HG03135 (cell line): ENCODE measurements at regions not wholly inside any gene's neighbourhood (a gene's known extent, or its start where the extent isn't known, plus 50 kb on each side); places are given as distances from the start of the nearest gene placed in this dataset.
A peak's percentile ranks its signal among the peaks of the same experiment; 100 is the strongest.

Experiments
- ATAC-seq: cut with Tn5 transposase; IDR thresholded peaks from one replicate; pipeline ENCODE4 v1.9.1; 2021; ENCODE audit warnings: mild to moderate bottlenecking, moderate library complexity; ENCODE audit not compliant: unreplicated experiment

DNA sequence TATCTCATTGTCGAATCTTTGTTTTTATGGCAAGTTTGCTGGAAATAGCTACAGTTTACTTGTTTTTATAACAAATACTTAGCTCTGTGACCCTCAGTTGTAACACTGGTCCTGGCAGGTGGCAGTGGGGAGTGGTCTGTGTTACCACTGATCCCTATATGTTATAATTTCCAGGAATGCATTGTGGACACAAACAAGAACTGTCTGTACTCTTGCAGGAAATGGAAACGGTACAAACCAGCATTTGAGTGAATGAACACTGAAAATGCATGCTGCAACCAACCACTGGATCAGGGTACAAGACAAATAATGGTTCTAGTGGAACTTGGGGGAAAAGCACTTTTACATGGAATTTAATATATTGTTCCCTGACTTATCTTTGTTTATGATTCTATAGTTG, 66.5 kb upstream of the PJA2 start:
- ATAC-seq = no peak

GRCh38 chr5:109469896-109470662, 60.3 kb upstream of the PJA2 start:
- no peak for ATAC-seq

DNA sequence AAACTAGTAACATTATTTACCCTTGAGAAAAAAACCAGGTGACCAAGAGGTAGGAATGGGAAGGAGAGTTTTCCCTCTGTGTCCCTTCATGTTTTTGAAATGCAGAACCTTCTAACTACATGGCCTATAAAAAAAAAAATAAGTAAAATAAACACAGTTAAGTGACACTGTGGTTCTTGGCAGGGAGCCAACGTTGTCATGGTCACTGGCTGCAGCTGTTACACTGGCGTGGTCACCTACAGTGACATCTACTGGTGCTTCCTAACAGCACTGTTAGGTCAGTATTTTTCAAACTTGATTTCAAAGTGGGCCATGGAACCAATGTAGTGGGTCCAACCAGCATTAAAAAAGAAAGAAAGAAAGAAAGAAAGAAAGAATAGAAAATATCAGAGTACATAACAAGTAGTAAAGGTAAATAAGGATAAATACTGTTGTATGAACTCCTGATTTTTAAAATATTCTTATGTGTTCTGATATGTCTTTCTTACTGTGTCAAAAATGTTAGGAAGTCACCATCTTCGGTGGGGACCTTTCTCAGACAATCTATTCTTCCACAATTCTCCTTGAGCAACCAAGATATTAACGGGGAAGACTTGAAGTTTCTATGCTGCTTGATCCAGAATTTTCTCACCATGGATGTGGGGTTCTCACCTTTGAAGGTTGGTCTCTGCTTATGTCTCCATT, 59.1 kb upstream of the PJA2 start:
- ATAC-seq = peak; percentile 98

GRCh38 chr5:109468288-109468676, 58.5 kb upstream of the PJA2 start:
- ATAC-seq = no peak

DNA sequence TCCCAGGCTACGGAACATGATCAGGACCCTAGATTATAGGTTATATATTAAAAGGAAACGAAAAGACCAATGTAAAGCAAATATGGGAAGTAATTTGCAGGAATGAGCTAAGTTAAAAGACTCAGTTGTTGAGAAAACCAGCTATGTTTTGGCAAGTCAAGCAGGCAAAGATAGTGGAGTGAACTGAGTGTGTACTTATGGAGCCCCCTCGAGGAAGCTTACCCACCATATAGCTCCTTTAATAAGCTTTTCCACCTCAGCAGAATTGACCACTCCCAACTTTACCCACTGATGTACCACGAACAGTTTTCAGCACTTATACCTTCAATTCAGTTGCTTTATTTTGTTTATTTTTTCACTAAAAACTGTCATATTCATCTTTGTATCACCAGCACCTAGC, 57.3 kb upstream of the PJA2 start:
- ATAC-seq = no peak
